Left lung (tissue), 4 donors: ENCODE measurements at regions not wholly inside any gene's neighbourhood (a gene's known extent, or its start where the extent isn't known, plus 50 kb on each side); places are given as distances from the start of the nearest gene placed in this dataset.
"Not testable (repeated sequence)": the region's sequence is repeated elsewhere in the genome, so short reads cannot be mapped to it uniquely, and the experiment has no call there.

Experiments used
- ATAC-seq: fragments of 200-7000 bp; cut with Tn5 transposase; one replicate; pipeline ENCODE4 v1.9.1; 2020; ENCODE audit warnings: moderate library complexity
- DNase-seq, 4 donors: peaks; one replicate each; pipeline ENCODE4 v3.0.0-alpha.2; 2013 to 2020
- H3K27ac ChIP-seq, 2 donors: fragments of 200-600 bp; sonication (generic) in 1 of 2; one replicate each; pipeline versions ENCODE4 v1.5.0 to v1.8.0; 2020 to 2021
- H3K27me3 ChIP-seq, 2 donors: fragments of 200-600 bp; sonication (generic) in 1 of 2; one replicate each; pipeline versions ENCODE4 v1.5.0 to v1.8.0; 2020 to 2021
- H3K36me3 ChIP-seq, 2 donors: fragments of 200-600 bp; sonication (generic) in 1 of 2; one replicate each; pipeline versions ENCODE4 v1.5.0 to v1.8.0; 2020 to 2021
- H3K4me1 ChIP-seq, 2 donors: fragments of 200-600 bp; one replicate each; pipeline ENCODE4 v1.8.0; 2021
- H3K4me3 ChIP-seq, 2 donors: fragments of 200-600 bp; sonication (generic) in 1 of 2; one replicate each; pipeline versions ENCODE4 v1.5.0 to v1.8.0; 2020 to 2021; ENCODE audit warnings: mild to moderate bottlenecking in 1 of 2
- H3K9me3 ChIP-seq, 2 donors: fragments of 200-600 bp; sonication (generic) in 1 of 2; one replicate each; pipeline versions ENCODE4 v1.5.0 to v1.8.0; 2020 to 2021
- CTCF ChIP-seq, 2 donors: fragments of 200-600 bp; sonication (generic) in 1 of 2; IDR thresholded peaks; one replicate each; pipeline versions ENCODE4 v1.5.0 to v1.8.0; 2021; ENCODE audit warnings: antibody characterized with exemption in 2 of 2
- intact Hi-C, 2 donors: fragments of 100-400 bp; cut with DNase I; formaldehyde crosslinking; loops; one replicate each; pipeline versions ENCODE4 v1.11.2 to v1.14.2; 2022
- donor health status: DM: no; HTN: yes; CAD: no.
- donor health status: DM: no; HTN: no; CAD: no.

GRCh38 chr6:167238694-167239467, 52.2 kb upstream of the UNC93A start:
- peaks cover 0 to 14% of the 10 kb centered on the region in 2 donors for H3K27me3 ChIP-seq
- H3K27ac ChIP-seq, result no peak overlapping the region
- DNase-seq (no peak), ATAC-seq (no peak)
- no peak overlapping the region for H3K4me3 ChIP-seq
- no peaks in the 10 kb centered on the region for H3K4me1 ChIP-seq
- H3K9me3 ChIP-seq, result no peaks in the 10 kb centered on the region
- intact Hi-C loops, result no loop called here
- no peaks in the 10 kb centered on the region for H3K36me3 ChIP-seq
- no peak for TF ChIP-seq CTCF (IDR thresholded peaks at IDR 0.05)

- H3K4me1 ChIP-seq, DNase-seq, ATAC-seq, H3K27ac ChIP-seq, H3K9me3 ChIP-seq, H3K36me3 ChIP-seq, intact Hi-C loops, H3K4me3 ChIP-seq: not testable (repeated sequence)
- peaks cover 0 to 14% of the 10 kb centered on the region in 2 donors for H3K27me3 ChIP-seq
These were observed 51.6 kb upstream of the UNC93A start for GRCh38 chr6:167239470-167239869.

GRCh38 chr6:167240034-167240541, 51.0 kb upstream of the UNC93A start:
- Histone ChIP-seq H3K9me3 (no peaks in the 10 kb centered on the region), H3K27ac (no peak overlapping the region), H3K36me3 (no peaks in the 10 kb centered on the region), H3K27me3 (peaks cover 0 to 12% of the 10 kb centered on the region in 2 donors), H3K4me3 (no peak overlapping the region), H3K4me1 (no peaks in the 10 kb centered on the region)
- no peak for ATAC-seq
- no peak for TF ChIP-seq CTCF (IDR thresholded peaks at IDR 0.05)
- DNase-seq, result no peak
- intact Hi-C loops, result no loop called here
